SW480 (cell line): ENCODE measurements at regions not wholly inside any gene's neighbourhood (a gene's known extent, or its start where the extent isn't known, plus 50 kb on each side); places are given as distances from the start of the nearest gene placed in this dataset.

Source experiments
- DNase-seq: peaks from one replicate; pipeline ENCODE4 v3.0.0-alpha.2; 2016; ENCODE audit warnings: low spot score

DNA sequence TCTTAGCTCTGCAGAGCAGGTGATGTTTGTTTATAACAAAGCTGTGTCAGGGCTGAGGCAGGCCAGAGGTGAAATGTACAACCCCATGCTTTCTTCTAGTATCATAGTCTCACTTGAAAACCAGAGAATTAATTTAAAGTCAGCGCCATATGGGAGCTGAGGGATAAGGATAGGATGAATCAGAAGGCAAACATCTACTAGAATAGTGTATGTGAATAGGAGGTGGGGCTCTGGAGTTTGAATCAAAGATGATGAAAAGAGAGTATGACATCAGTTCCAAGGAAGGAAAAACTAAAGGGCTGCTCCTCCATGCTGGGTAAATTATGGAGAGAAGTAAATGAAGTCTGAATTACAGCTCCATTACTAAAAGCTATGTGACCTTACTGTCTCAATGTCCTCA is 441.5 kb downstream of the RASEF start:
- DNase-seq, result no peak

DNA sequence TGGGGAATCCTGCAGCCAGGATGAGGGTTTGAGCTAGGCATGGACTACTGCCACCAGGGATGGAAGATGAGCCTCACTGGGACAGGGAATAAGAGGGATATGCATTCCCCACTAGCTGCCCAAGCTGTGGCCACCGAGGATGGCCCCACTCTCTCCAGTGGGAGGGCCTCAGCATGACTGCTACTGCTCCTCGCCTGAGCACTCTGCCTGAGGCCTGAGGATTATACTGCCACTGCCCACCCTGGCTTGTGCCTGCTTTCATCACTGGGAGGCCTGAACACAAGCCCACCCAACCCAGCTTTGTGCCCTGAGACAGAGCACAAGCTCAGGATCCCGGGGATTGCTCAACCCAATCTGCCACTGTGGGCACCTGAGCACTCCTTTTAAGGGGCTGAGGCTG is 425.6 kb downstream of the RASEF start:
- DNase-seq, result no peak

DNA sequence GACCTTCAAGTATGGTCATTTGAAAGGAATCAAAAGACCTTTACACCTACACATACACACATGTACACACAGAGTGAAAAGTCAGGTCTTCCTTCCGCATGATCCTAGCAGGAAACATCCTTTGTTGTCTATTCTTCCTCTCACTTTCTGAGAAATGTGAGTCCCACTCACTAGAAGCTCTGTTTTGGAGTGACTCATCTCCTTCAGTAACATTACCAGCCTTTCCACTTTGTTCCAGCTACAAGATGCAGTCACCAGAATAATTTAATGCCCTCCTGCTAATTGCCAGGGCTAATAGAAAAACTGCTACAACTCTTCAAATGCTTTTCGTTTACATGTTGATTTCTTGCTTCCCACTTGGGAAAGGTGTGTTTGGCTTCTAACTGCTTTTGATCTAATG is 417.3 kb downstream of the RASEF start:
- no peak for DNase-seq

GRCh38 chr9:82650368-82650767 is 412.6 kb downstream of the RASEF start:
- DNase-seq, result no peak

- no peak for DNase-seq
Measured at GRCh38 chr9:82651474-82651873, 411.5 kb downstream of the RASEF start.

- DNase-seq, result no peak
Measured at GRCh38 chr9:82665324-82665723, 397.6 kb downstream of the RASEF start.

- DNase-seq, result no peak
Measured at GRCh38 chr9:82668689-82669199, 394.2 kb downstream of the RASEF start.

DNA sequence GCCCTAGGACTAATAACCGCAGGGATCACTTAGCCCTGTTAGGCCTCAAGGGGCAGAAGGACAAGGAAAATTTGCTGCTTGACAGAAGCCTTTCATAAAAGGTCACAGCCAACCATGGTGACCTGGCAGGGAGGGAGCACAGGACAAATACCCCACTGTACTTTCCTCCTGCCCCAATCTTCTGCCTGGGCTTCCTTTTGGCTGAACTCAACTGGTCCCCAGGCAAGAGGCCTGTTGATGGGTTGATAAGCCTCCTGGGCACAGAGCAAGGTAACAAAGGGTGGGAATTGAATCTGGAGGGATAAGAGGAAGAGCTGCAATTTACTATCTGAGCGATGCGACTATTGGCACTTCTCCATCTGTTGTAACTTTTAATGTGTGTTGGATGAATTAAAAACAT is 392.9 kb downstream of the RASEF start:
- DNase-seq, result no peak

- no peak for DNase-seq
Measured at GRCh38 chr9:82670726-82671125, 392.2 kb downstream of the RASEF start.

DNA sequence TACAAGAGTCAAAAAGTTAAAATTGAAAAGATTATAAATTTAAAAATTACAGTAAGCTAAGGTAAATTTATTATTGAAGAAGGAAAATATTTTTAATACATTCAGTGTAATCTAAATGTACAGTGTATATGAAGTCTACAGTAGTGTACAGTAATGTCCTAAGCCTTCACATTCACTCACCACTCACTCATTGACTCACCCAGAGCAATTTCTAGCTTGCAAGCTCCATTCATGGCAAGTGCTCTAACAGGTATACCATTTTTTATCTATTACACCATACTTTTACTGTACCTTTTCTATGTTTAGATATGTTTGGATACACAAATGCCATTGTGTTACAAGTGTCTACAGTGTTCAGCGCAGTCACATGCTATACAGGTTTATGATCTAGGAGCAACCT is 389.7 kb downstream of the RASEF start:
- no peak for DNase-seq

GRCh38 chr9:82673919-82674318 is 389.0 kb downstream of the RASEF start:
- DNase-seq, result no peak

DNA sequence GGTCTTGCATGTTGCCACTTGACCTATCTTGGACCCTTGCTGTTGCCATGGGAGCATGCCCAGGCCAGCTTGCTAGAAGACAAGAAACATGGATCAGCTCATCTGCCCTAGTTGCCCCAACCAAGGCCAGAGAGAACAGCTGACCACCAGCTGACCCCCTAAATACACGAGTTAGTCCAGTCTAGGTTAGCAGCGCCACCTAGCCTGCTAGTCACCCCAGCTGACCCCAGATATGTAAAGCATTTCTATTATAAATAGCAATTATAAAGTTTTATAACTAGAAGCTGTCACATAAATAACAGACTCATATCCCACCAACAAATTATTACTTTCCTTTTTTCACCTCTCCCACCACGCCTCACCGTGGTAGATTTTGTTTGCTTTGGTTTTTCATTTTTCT is 387.8 kb downstream of the RASEF start:
- DNase-seq, result no peak

- DNase-seq, result no peak
Measured at GRCh38 chr9:82675605-82676004, 387.3 kb downstream of the RASEF start.

DNA sequence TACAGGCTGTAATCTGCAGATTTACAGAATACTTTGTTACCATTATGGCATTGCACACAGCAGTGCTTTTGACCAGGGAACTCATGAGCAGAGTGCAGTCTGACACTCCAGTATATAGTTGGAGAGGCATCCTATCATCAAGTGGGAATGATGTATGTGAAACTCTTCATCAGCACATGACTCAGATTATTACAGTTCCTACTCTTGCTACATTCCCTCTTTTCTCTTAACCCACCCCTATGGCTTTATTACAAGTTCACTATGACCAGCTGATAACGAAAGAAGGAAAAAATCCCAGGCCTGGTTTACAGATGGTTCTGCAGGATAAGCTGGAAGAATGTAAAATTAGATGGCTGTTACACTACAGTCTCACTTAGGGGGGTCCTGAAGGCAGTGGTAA is 385.9 kb downstream of the RASEF start:
- no peak for DNase-seq

DNA sequence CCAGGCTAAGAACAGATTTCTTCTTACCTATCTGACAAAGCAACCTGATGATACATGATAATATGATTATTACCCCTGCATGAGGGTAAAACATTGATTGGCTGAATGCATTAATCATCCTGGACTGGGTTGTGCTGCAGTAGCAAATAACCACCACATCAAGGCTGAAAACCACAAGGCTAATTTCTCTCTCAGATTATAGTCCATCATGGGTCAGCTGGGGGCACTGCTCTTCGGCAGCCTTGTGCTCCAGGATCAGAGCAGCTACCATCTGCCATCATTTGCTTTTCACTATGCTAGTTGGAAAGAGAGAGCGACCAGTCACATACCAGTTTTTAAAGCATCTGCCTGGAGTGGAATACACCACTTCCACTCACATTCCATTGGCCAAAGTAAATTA is 383.5 kb downstream of the RASEF start:
- no peak for DNase-seq

DNA sequence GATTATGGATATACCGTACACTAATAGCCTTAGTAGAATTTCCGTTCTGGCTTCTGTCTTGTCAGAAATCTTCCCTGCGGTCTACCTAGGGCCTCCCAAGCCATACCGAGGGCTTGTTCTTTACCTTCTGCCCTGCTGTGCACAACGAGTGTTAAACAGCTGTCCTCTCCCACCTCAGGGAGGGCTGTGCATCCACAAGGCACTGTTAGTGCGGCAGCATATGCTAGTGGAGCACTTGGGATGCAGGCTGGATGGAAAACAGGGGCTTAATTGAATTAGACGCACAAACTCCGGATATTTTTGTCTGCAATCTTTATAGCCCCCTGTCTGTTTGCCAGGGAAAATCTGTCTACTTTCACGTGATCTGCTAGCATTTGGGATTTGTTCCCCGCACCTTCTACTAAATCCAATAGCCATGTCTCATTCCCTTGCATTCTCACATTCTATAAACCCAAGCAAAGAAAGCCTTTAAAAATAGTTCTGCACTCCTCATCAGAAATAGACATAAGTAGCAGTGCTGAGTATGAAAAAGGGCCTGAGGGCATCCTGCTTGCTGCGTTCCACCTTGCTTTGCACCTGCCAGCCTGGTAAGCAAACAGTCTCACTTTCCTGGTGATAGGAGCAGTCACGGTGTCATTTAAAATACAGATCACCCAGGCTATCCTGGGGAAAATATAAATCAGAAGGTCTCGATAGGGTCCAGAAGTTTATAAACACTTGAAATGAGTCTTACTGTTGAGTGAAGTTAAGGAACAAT is 382.6 kb downstream of the RASEF start:
- no peak for DNase-seq

- DNase-seq, result no peak
Measured at GRCh38 chr9:82681809-82682208, 381.1 kb downstream of the RASEF start.

DNA sequence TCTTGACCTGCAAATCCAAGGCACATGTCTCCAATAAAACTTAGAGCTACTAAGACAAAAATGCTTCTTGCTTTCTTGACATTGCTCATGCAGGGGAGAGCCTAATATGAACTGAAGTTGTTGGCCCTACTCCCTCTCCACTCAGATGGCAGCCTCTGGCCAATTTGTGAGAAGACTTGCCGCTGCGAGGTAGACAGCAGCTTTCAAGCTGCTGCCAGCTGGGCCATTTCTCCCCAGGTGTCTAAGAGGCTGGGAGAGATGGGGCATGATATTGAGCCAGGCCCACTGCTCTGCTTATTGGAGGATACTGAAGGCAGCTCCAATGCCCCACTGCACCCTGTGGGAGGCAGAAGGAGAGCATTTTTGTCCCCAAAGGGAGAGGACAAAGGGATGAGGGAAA is 380.5 kb downstream of the RASEF start:
- DNase-seq, result no peak

- no peak for DNase-seq
Measured at GRCh38 chr9:82695704-82696103, 367.2 kb downstream of the RASEF start.

DNA sequence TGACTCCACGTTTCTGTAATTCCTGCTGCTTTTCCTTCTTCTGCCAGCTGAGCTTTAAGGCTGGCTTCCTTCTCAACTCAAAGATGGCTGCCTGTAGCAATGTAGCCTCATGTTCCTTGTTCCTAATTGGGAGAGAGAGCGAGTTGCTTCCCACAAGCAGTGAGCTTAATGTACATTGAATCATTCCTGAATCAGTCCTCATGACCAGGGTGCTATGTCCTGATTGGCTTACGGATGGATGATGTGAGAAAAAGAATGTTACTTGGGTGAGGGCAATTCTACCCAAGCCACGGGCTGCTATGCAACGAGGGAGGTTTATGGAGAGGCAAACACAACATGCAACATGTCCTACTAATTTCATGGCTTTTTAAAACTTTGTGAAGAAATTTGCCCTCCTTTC is 356.2 kb downstream of the RASEF start:
- peak; percentile 4 for DNase-seq

DNA sequence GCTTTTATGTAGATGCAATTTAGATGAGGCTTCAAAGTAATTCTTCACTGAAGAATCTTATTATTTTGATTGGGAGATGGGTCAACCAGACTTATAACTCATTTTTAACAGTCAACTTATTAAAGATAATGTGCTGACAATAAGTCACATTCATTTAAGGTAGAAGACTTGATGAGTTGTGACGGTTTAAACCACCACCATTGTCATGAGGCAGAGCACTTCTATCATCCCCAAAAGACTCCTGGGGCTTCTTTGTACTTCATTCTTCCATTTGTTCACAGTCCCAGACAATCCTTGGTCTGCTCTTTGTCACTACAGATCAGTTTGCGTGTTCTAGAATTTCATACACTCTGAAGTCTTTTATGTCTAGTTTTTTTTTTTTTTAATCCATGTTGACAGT is 346.1 kb downstream of the RASEF start:
- no peak for DNase-seq

- DNase-seq, result no peak
Measured at GRCh38 chr9:82720515-82720914, 342.4 kb downstream of the RASEF start.

DNA sequence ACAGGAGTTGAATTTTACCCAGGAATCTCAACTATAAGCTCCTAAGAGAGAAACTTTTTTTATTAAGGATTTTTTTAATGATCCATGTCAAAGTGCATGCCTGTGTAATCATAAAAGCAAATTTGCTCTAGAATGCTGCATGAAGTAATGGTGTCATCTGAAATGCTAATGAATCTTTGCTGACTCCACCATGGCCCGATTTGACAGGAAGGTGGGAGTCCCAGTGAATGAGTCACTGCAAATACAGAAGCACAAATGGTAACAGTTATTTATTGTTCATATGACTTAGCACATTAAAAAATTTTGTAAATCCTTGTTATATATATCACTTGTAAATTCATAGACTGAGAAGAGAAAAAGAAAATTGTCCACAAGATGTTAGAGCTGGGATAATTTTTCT is 341.3 kb downstream of the RASEF start:
- peak; percentile 6 for DNase-seq

DNA sequence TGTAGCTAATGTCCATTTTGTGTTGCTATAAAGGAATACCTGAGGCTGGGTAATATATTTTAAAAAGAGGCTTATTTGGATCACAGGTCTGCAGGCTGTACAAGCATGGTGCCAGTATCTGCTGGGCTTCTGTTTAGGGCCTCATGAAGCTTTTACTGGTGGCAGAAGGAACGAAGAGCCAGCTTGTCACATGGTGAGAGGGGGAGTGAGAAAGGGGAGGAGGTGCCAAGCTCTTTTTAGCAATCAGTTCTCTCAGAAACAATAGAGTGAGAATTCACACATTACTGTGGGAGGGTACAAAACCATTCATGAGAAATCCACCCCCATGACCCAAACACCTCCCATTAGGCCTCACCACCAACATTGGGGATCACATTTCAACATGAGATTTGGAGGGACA is 340.9 kb downstream of the RASEF start:
- no peak for DNase-seq
